H1 (cell line): ENCODE measurements at regions not wholly inside any gene's neighbourhood (a gene's known extent, or its start where the extent isn't known, plus 50 kb on each side); places are given as distances from the start of the nearest gene placed in this dataset.

Source experiments
- CTCF ChIA-PET: fragments of 300-600 bp; sonication (Branson Sonifier 250); formaldehyde crosslinking; loops from one replicate; lab custom pipeline; 2021; ENCODE audit not compliant: partially characterized antibody; lab: Charles Lee
- POLR2A ChIA-PET: fragments of 300-600 bp; sonication (Branson Sonifier 250); formaldehyde crosslinking; loops from one replicate; lab custom pipeline; 2021; ENCODE audit warnings: inconsistent platforms; ENCODE audit not compliant: partially characterized antibody; lab: Charles Lee
- DNase-seq, 2 experiments: peaks; one replicate each; pipeline versions ENCODE4 v3.0.0 to v3.0.0-alpha.2; 2010 to 2022; ENCODE audit warnings: low spot score in 2 of 2, low read depth in 1 of 2, mixed read lengths in 1 of 2
- FAIRE-seq: peaks from 2 replicates; lab custom pipeline; 2011; peaks lifted over from hg19 to GRCh38; lab: Jason Lieb, UNC
- H2AFZ ChIP-seq: 2 replicates; pipeline ENCODE4 v1.8.1; 2012; ENCODE audit warnings: low read length, inconsistent platforms
- H2AK5ac ChIP-seq: 2 replicates; pipeline ENCODE4 v1.6.1; 2013; ENCODE audit warnings: low read depth, low read length
- H2BK120ac ChIP-seq: replicated peaks from 2 replicates; pipeline ENCODE3; 2013; ENCODE audit warnings: low read depth, low read length, inconsistent platforms
- H2BK12ac ChIP-seq: 2 replicates; pipeline ENCODE4 v1.6.1; 2013; ENCODE audit warnings: low read depth, low read length
- H2BK15ac ChIP-seq: 2 replicates; pipeline ENCODE4 v1.6.1; 2013; ENCODE audit warnings: low read length
- H2BK20ac ChIP-seq: 2 replicates; pipeline ENCODE4 v1.6.1; 2013; ENCODE audit warnings: low read length
- H2BK5ac ChIP-seq: 2 replicates; pipeline ENCODE4 v1.6.1; 2013; ENCODE audit warnings: low read depth, low read length
- H3K14ac ChIP-seq: 2 replicates; pipeline ENCODE4 v1.6.1; 2013; ENCODE audit warnings: inconsistent platforms; ENCODE audit not compliant: insufficient read length
- H3K18ac ChIP-seq: 2 replicates; pipeline ENCODE4 v1.6.1; 2013; ENCODE audit warnings: low read length; ENCODE audit errors: extremely low read depth
- H3K23ac ChIP-seq: 2 replicates; pipeline ENCODE4 v1.6.1; 2013; ENCODE audit warnings: inconsistent platforms; ENCODE audit not compliant: insufficient read length
- H3K23me2 ChIP-seq: 2 replicates; pipeline ENCODE4 v1.6.1; 2013; ENCODE audit warnings: low read depth, low read length
- H3K27ac ChIP-seq: 2 replicates; pipeline ENCODE4 v1.6.1; 2011; ENCODE audit warnings: low read depth, low read length, inconsistent platforms
- H3K27me3 ChIP-seq, 4 experiments: replicated peaks in 1 of 4; 1 replicate in 1 of 4; 2 replicates in 3 of 4; pipeline versions ENCODE4 v1.6.1 to v1.8.1; 2011 to 2013; ENCODE audit warnings: low read length in 3 of 4, mild to moderate bottlenecking in 3 of 4, inconsistent platforms in 2 of 4, mixed read lengths in 2 of 4, moderate library complexity in 1 of 4; ENCODE audit not compliant: control insufficient read depth in 3 of 4, insufficient read depth in 3 of 4; ENCODE audit errors: extremely low read depth in 1 of 4
- H3K36me3 ChIP-seq, 4 experiments: 2 replicates each; pipeline versions ENCODE4 v1.6.1 to v1.8.1; 2011 to 2013; ENCODE audit warnings: mild to moderate bottlenecking in 4 of 4, low read length in 3 of 4, moderate library complexity in 2 of 4, control low read depth in 1 of 4, inconsistent platforms in 1 of 4; ENCODE audit not compliant: insufficient read depth in 4 of 4, control insufficient read depth in 2 of 4
- H3K4ac ChIP-seq: replicated peaks from 2 replicates; pipeline ENCODE3; 2013; ENCODE audit warnings: low read length, low read depth, mixed read lengths, inconsistent platforms; ENCODE audit not compliant: insufficient read length
- H3K4me1 ChIP-seq, 4 experiments: replicated peaks in 1 of 4; 1 replicate in 1 of 4; 2 replicates in 3 of 4; pipeline versions ENCODE4 v1.6.1 to v1.8.1; 2011 to 2013; ENCODE audit warnings: low read length in 3 of 4, inconsistent platforms in 2 of 4, mixed read lengths in 1 of 4; ENCODE audit not compliant: insufficient read depth in 4 of 4, control insufficient read depth in 3 of 4
- H3K4me2 ChIP-seq, 2 experiments: 2 replicates each; pipeline versions ENCODE4 v1.6.1 to v1.8.1; 2011 to 2013; ENCODE audit warnings: low read depth in 2 of 2, low read length in 2 of 2, control low read depth in 1 of 2, inconsistent platforms in 1 of 2, mild to moderate bottlenecking in 1 of 2; ENCODE audit not compliant: insufficient read depth in 1 of 2
- H3K4me3 ChIP-seq, 4 experiments: fragments of 200-600, 300-600 bp in 1 of 4; sonication (generic), shearing (Covaris generic), sonication (Bioruptor Twin) in 1 of 4; 2 replicates each; pipeline versions ENCODE4 v1.5.1 to v1.8.1; 2011 to 2016; ENCODE audit warnings: low read length in 4 of 4, low read depth in 3 of 4, control low read depth in 2 of 4, inconsistent platforms in 2 of 4, mild to moderate bottlenecking in 2 of 4, mixed read lengths in 1 of 4, moderate library complexity in 1 of 4; ENCODE audit not compliant: insufficient read depth in 2 of 4; ENCODE audit errors: extremely low read depth in 1 of 4
- H3K56ac ChIP-seq: replicated peaks from 2 replicates; pipeline ENCODE3; 2013; ENCODE audit warnings: low read depth, mild to moderate bottlenecking, mixed read lengths, low read length, inconsistent platforms; ENCODE audit not compliant: insufficient read length
- H3K79me1 ChIP-seq: 2 replicates; pipeline ENCODE4 v1.6.1; 2013; ENCODE audit warnings: low read depth, low read length, control low read depth
- H3K79me2 ChIP-seq, 2 experiments: 2 replicates each; pipeline versions ENCODE4 v1.6.1 to v1.8.1; 2012 to 2013; ENCODE audit warnings: low read length in 2 of 2, mild to moderate bottlenecking in 2 of 2, inconsistent platforms in 1 of 2; ENCODE audit not compliant: insufficient read depth in 2 of 2, control insufficient read depth in 1 of 2
- H3K9ac ChIP-seq, 4 experiments: replicated peaks in 1 of 4; 1 replicate in 1 of 4; 2 replicates in 3 of 4; pipeline versions ENCODE4 v1.6.1 to v1.8.1; 2011 to 2013; ENCODE audit warnings: low read depth in 3 of 4, low read length in 3 of 4, control low read depth in 2 of 4, mild to moderate bottlenecking in 2 of 4, moderate library complexity in 2 of 4, inconsistent platforms in 1 of 4; ENCODE audit errors: extremely low read depth in 1 of 4
- H3K9me3 ChIP-seq, 2 experiments: 2 replicates each; pipeline versions ENCODE4 v1.6.1 to v1.8.1; 2012 to 2013; ENCODE audit warnings: mild to moderate bottlenecking in 2 of 2, moderate library complexity in 2 of 2, control low read depth in 1 of 2, inconsistent platforms in 1 of 2, low read depth in 1 of 2, low read length in 1 of 2, mixed read lengths in 1 of 2; ENCODE audit not compliant: insufficient read depth in 2 of 2
- H4K20me1 ChIP-seq, 2 experiments: replicated peaks in 1 of 2; 2 replicates each; pipeline versions ENCODE3 to v1.8.1; 2011 to 2013; ENCODE audit warnings: inconsistent platforms in 2 of 2, low read length in 2 of 2, mild to moderate bottlenecking in 1 of 2; ENCODE audit not compliant: insufficient read depth in 2 of 2, control insufficient read depth in 1 of 2
- H4K5ac ChIP-seq: 2 replicates; pipeline ENCODE4 v1.6.1; 2013; ENCODE audit warnings: low read length, low read depth, mixed read lengths, inconsistent platforms; ENCODE audit not compliant: insufficient read length
- H4K8ac ChIP-seq: 2 replicates; pipeline ENCODE4 v1.8.0; 2013; ENCODE audit warnings: mild to moderate bottlenecking, moderate library complexity, low read length, inconsistent platforms; ENCODE audit not compliant: insufficient read depth; ENCODE audit errors: extremely low read depth
- H4K91ac ChIP-seq: replicated peaks from 2 replicates; pipeline ENCODE3; 2013; ENCODE audit warnings: low read length, mixed read lengths, inconsistent platforms; ENCODE audit not compliant: insufficient read length
- CHD2 ChIP-seq: IDR thresholded peaks from 2 replicates; pipeline ENCODE4 v1.6.1; 2012; ENCODE audit warnings: low read length, improper control_type of control experiment
- GABPA ChIP-seq: IDR thresholded peaks from 2 replicates; pipeline ENCODE4 v1.6.1; 2011; ENCODE audit warnings: mild to moderate bottlenecking, low read length, moderate library complexity, borderline replicate concordance; ENCODE audit not compliant: insufficient read depth
- HDAC6 ChIP-seq: IDR thresholded peaks from one replicate; pipeline ENCODE4 v1.7.1; 2012; ENCODE audit warnings: low read depth, mild to moderate bottlenecking, inconsistent platforms, low read length, moderate library complexity
- RFX5 ChIP-seq: IDR thresholded peaks from 2 replicates; pipeline ENCODE4 v1.6.1; 2011; ENCODE audit warnings: low read depth, low read length, improper control_type of control experiment, borderline replicate concordance
- SIN3A ChIP-seq, 2 experiments: IDR thresholded peaks in 1 of 2; conservative IDR thresholded peaks in 1 of 2; 2 replicates each; pipeline ENCODE4 v1.6.1; 2011 to 2012; ENCODE audit warnings: low read length in 2 of 2, improper control_type of control experiment in 1 of 2, low read depth in 1 of 2, mild to moderate bottlenecking in 1 of 2
- SIX5 ChIP-seq: IDR thresholded peaks from 2 replicates; pipeline ENCODE4 v1.6.1; 2011; ENCODE audit warnings: mild to moderate bottlenecking, low read depth, low read length
- ZNF274 ChIP-seq: IDR thresholded peaks from 2 replicates; pipeline ENCODE4 v1.7.0; 2012; ENCODE audit warnings: low read length, borderline replicate concordance; ENCODE audit errors: extremely low read depth
- WGBS, 2 experiments: shearing (Covaris generic) in 1 of 2; methylation state at CpG; one replicate each; pipeline versions ENCODE4 v1.1.6 to v1.1.7; 2013 to 2015; ENCODE audit warnings: low lambda C conversion rate in 2 of 2, mixed read lengths in 2 of 2, inconsistent platforms in 1 of 2, low coverage in 1 of 2, missing lambda C conversion rate in 1 of 2; ENCODE audit not compliant: insufficient replicate concordance in 2 of 2, insufficient coverage in 1 of 2, insufficient read length in 1 of 2; ENCODE audit errors: extremely low coverage in 1 of 2, missing lambda C conversion rate in 1 of 2; 5-methylcytosine and 5-hydroxymethylcytosine counted together

- no peak overlapping the region for H3K4me2 ChIP-seq
- no peaks in the 10 kb centered on the region for H3K79me2 ChIP-seq
- no peak overlapping the region for H4K91ac ChIP-seq
- ChIA-PET CTCF (interaction anchor here (0.8 to 2.6 kb wide), 3 partner anchors 9 to 24 kb away, joined by 3 to 12 read pairs (median 8); no protein-coding TSS in a partner anchor), POLR2A (no interaction called here)
- no peak overlapping the region for H3K4me3 ChIP-seq
- no peak overlapping the region for H4K8ac ChIP-seq
- no peak overlapping the region for H3K9ac ChIP-seq
- no peak overlapping the region for H2BK120ac ChIP-seq
- no peaks in the 10 kb centered on the region for H3K36me3 ChIP-seq
- DNase-seq (no peak), FAIRE-seq (no peak)
- no peak for TF ChIP-seq SIX5
- no peak for TF ChIP-seq ZNF274
- no peak for TF ChIP-seq RFX5
- no peak for TF ChIP-seq HDAC6
- no peak for TF ChIP-seq GABPA
- no peak for TF ChIP-seq SIN3A (conservative IDR thresholded peaks at IDR 0.05 in 1 of 2, IDR thresholded peaks at IDR 0.05 in 1 of 2; ENCODE audit: low read depth in 1 of 2, low read length in 2 of 2)
- no peak for TF ChIP-seq CHD2
- H4K5ac ChIP-seq: no peak overlapping the region
- no peak overlapping the region for H3K18ac ChIP-seq
- H3K9me3 ChIP-seq: no peaks in the 10 kb centered on the region
- H3K4me1 ChIP-seq: peaks cover 0 to 6% (median 4%) of the 10 kb centered on the region in 4 experiments; a peak in 4 of 7 replicates
- H2AFZ ChIP-seq: no peak overlapping the region
- no peak overlapping the region; the same call in 1 of the 2 replicates for H2AK5ac ChIP-seq
- no peak overlapping the region for H2BK5ac ChIP-seq
- 88% methylated on average over 1 of the region's 1 CpG; no CpG with 5 or more reads in 1 of the 2 experiments for WGBS, 2 experiments
- H3K27me3 ChIP-seq: no peaks in the 10 kb centered on the region
- no peak overlapping the region for H3K4ac ChIP-seq
- H2BK15ac ChIP-seq: no peak overlapping the region; the same call in 1 of the 2 replicates
- no peak overlapping the region for H3K23ac ChIP-seq
- no peaks in the 10 kb centered on the region for H3K79me1 ChIP-seq
- H3K27ac ChIP-seq: no peak overlapping the region
- no peak overlapping the region for H3K14ac ChIP-seq
- H2BK20ac ChIP-seq: peak overlapping the region; percentile 83
- H4K20me1 ChIP-seq: no peaks in the 10 kb centered on the region
- no peak overlapping the region for H3K56ac ChIP-seq
- no peak overlapping the region for H2BK12ac ChIP-seq
- no peaks in the 10 kb centered on the region for H3K23me2 ChIP-seq
Observed at GRCh38 chr1:58011978-58012377, 534.5 kb downstream of the OMA1 start.
